Activated T-cell treated with anti-CD3 and anti-CD28 coated beads for 24 hours (primary cell): ENCODE measurements at regions not wholly inside any gene's neighbourhood (a gene's known extent, or its start where the extent isn't known, plus 50 kb on each side); places are given as distances from the start of the nearest gene placed in this dataset.

Experiments used
- DNase-seq: peaks from one replicate; pipeline ENCODE4 v3.0.0-alpha.2; 2020; ENCODE audit warnings: low read depth

- DNase-seq: no peak
Measured at GRCh38 chr2:237244976-237245646, 159.4 kb downstream of the COPS8 start.

- no peak for DNase-seq
Measured at GRCh38 chr2:237250599-237250998, 163.4 kb downstream of the COL6A3 start.

GRCh38 chr2:237251986-237252385 is 162.0 kb downstream of the COL6A3 start:
- DNase-seq: no peak

- DNase-seq: no peak
Measured at GRCh38 chr2:237253046-237253702, 160.8 kb downstream of the COL6A3 start.

- DNase-seq: no peak
Measured at GRCh38 chr2:237254369-237254861, 159.5 kb downstream of the COL6A3 start.

GRCh38 chr2:237254911-237255578 is 158.9 kb downstream of the COL6A3 start:
- no peak for DNase-seq

GRCh38 chr2:237256887-237257286 is 157.1 kb downstream of the COL6A3 start:
- no peak for DNase-seq

- no peak for DNase-seq
Measured at GRCh38 chr2:237257471-237257951, 156.5 kb downstream of the COL6A3 start.

GRCh38 chr2:237258116-237258515 is 155.8 kb downstream of the COL6A3 start:
- DNase-seq: no peak

- DNase-seq: no peak
Measured at GRCh38 chr2:237258615-237259014, 155.3 kb downstream of the COL6A3 start.

GRCh38 chr2:237259201-237259600 is 154.8 kb downstream of the COL6A3 start:
- DNase-seq: no peak

GRCh38 chr2:237260039-237260620 is 153.8 kb downstream of the COL6A3 start:
- no peak for DNase-seq

GRCh38 chr2:237260686-237261085 is 153.3 kb downstream of the COL6A3 start:
- DNase-seq: no peak

- DNase-seq: no peak
Measured at GRCh38 chr2:237261327-237261726, 152.6 kb downstream of the COL6A3 start.

- no peak for DNase-seq
Measured at GRCh38 chr2:237262838-237263771, 150.9 kb downstream of the COL6A3 start.

- no peak for DNase-seq
Measured at GRCh38 chr2:237264480-237265219, 149.3 kb downstream of the COL6A3 start.

- no peak for DNase-seq
Measured at GRCh38 chr2:237268004-237268708, 145.8 kb downstream of the COL6A3 start.

GRCh38 chr2:237269138-237269875 is 144.7 kb downstream of the COL6A3 start:
- no peak for DNase-seq

- DNase-seq: no peak
Measured at GRCh38 chr2:237270520-237270919, 143.4 kb downstream of the COL6A3 start.
